RWPE1 (cell line): ENCODE measurements at regions not wholly inside any gene's neighbourhood (a gene's known extent, or its start where the extent isn't known, plus 50 kb on each side); places are given as distances from the start of the nearest gene placed in this dataset.
"Not testable (repeated sequence)": the region's sequence is repeated elsewhere in the genome, so short reads cannot be mapped to it uniquely, and the experiment has no call there.

Source experiments
- CTCF ChIA-PET: fragments of 350-600 bp; sonication (Branson Sonifier 250); formaldehyde crosslinking; extraction: SDS; loops from one replicate; lab custom pipeline; 2021; lab: Yijun Ruan, JAX
- POLR2A ChIA-PET: fragments of 400-600 bp; formaldehyde crosslinking; extraction: SDS; loops from one replicate; lab custom pipeline; 2020; ENCODE audit warnings: antibody characterized with exemption; ENCODE audit not compliant: low non-redundant PET; lab: Yijun Ruan, JAX
- DNase-seq: peaks from one replicate; pipeline ENCODE4 v3.0.0; 2012; ENCODE audit warnings: low spot score
- H3K27ac ChIP-seq: fragments of 450-650 bp; 2 replicates; pipeline ENCODE4 v1.5.1; 2017
- CTCF ChIP-seq: fragments of 450-650 bp; conservative IDR thresholded peaks from 2 replicates; pipeline ENCODE4 v1.5.1; 2017; ENCODE audit warnings: low read depth, mild to moderate bottlenecking

- no peak for DNase-seq
- TF ChIP-seq CTCF: no peak
- ChIA-PET CTCF (no interaction called here), POLR2A (no interaction called here)
- no peak overlapping the region for H3K27ac ChIP-seq
Measured at GRCh38 chr2:104975371-104975770, 62.5 kb upstream of the MRPS9 start.

- no peak for TF ChIP-seq CTCF
- POLR2A ChIA-PET: no interaction called here
- H3K27ac ChIP-seq: no peak overlapping the region
- CTCF ChIA-PET: interaction anchor here (0.6 to 0.9 kb wide), 2 partner anchors 9 to 390 kb away, joined by 3 to 4 read pairs; no protein-coding TSS in a partner anchor
- DNase-seq: no peak
Measured at GRCh38 chr2:104975851-104976250, 62.0 kb upstream of the MRPS9 start.

- TF ChIP-seq CTCF: no peak
- no peak for DNase-seq
- no peak overlapping the region for H3K27ac ChIP-seq
- ChIA-PET POLR2A (no interaction called here), CTCF (interaction anchor here (0.6 to 0.9 kb wide), 2 partner anchors 9 to 391 kb away, joined by 3 to 4 read pairs; no protein-coding TSS in a partner anchor)
Measured at GRCh38 chr2:104976603-104977120, 61.2 kb upstream of the MRPS9 start.

GRCh38 chr2:104977958-104978357, 59.9 kb upstream of the MRPS9 start:
- CTCF ChIA-PET: no interaction called here
- TF ChIP-seq CTCF: no peak
- POLR2A ChIA-PET: no interaction called here
- DNase-seq: peak; percentile 6
- H3K27ac ChIP-seq: no peak overlapping the region

GRCh38 chr2:104979786-104980185, 58.1 kb upstream of the MRPS9 start:
- POLR2A ChIA-PET, CTCF ChIA-PET, DNase-seq, H3K27ac ChIP-seq: not testable (repeated sequence)

GRCh38 chr2:104982111-104982510, 55.8 kb upstream of the MRPS9 start:
- CTCF ChIA-PET: interaction anchor here (0.6 kb wide), 1 partner anchor 1656 kb away, joined by 4 read pairs; no protein-coding TSS in a partner anchor
- POLR2A ChIA-PET: no interaction called here
- H3K27ac ChIP-seq: no peak overlapping the region
- no peak for TF ChIP-seq CTCF
- DNase-seq: no peak
